ENCODE measurements at regions not wholly inside any gene's neighbourhood (a gene's known extent, or its start where the extent isn't known, plus 50 kb on each side); places are given as distances from the start of the nearest gene placed in this dataset.

DNA sequence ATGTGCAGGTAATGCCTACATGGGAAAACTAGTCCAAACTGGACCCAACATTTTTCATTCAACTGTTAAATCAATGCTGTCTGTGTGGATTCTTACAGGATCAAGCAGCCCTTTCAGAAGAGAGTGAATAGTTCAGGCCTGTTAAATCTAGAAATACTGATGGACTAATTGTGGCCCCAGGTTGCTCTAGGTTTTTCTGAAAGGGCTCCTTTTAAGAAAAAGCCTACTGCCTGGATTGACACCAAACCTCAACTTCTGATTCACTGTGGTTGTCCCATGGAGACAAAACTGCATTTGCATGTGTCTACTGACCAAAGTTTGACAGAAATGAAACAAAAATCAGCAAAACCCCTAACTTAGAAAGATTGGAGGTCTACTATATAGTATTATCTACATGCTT, 437.0 kb downstream of the KLF12 start:
- CTCF ChIA-PET: no interaction called here

DNA sequence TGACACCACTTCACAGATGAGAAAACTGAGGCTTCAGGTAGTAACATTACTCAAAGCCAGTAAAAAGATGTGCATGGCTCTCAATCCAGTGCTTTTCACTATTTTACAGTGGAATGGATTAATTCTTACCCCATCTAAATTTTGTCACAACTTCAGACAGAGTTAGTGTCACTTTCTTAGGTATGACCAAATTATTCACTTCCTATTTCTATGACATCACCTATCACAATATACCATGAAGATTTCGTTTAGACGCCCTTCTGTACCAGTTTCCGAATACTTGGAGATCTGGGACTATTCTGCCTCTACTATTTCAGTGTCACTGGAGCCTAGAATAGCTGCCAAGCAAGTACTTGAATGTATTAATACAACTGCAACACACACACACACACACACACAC, 437.5 kb downstream of the KLF12 start:
- TF ChIP-seq, protein P1, sequence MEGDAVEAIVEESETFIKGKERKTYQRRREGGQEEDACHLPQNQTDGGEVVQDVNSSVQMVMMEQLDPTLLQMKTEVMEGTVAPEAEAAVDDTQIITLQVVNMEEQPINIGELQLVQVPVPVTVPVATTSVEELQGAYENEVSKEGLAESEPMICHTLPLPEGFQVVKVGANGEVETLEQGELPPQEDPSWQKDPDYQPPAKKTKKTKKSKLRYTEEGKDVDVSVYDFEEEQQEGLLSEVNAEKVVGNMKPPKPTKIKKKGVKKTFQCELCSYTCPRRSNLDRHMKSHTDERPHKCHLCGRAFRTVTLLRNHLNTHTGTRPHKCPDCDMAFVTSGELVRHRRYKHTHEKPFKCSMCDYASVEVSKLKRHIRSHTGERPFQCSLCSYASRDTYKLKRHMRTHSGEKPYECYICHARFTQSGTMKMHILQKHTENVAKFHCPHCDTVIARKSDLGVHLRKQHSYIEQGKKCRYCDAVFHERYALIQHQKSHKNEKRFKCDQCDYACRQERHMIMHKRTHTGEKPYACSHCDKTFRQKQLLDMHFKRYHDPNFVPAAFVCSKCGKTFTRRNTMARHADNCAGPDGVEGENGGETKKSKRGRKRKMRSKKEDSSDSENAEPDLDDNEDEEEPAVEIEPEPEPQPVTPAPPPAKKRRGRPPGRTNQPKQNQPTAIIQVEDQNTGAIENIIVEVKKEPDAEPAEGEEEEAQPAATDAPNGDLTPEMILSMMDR (conservative IDR thresholded peaks at IDR 0.05; ENCODE audit: low read depth): no peak
- POLR2A ChIA-PET (ENCODE audit: low non-redundant PET): no interaction called here
- CTCF ChIA-PET: no interaction called here
- no peak overlapping the region for H3K27ac ChIP-seq
- no peak for DNase-seq (ENCODE audit: low spot score)

More for the DNA sequence above, 437.0 kb downstream of the KLF12 start:
- H3K27ac ChIP-seq: no peak overlapping the region
- TF ChIP-seq, protein P1 (conservative IDR thresholded peaks at IDR 0.05; ENCODE audit: low read depth): no peak
- POLR2A ChIA-PET (ENCODE audit: low non-redundant PET): no interaction called here
- DNase-seq (ENCODE audit: low spot score): no peak

DNA sequence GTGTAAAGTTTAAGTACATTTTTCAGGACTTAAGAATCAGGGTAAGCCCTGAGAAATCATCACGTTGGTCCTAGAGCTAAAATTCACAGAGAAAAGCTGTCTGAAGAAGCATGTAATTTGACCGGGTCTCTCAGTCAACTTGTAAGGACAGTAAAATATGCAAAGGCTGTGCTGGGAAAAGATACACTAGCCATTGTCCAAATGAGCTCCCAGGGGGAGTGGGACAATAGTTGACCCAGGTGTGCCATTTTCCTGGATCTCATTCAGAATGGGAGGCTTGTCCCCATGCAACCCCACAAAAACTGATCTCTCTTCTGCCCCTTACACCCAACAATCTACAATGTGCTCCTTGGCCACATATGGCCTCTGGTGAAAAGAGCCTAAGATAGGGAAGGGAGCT, 437.9 kb downstream of the KLF12 start:
- DNase-seq (ENCODE audit: low spot score): no peak
- H3K27ac ChIP-seq: no peak overlapping the region
- POLR2A ChIA-PET (ENCODE audit: low non-redundant PET): no interaction called here
- TF ChIP-seq, protein P1 (conservative IDR thresholded peaks at IDR 0.05; ENCODE audit: low read depth): no peak
- CTCF ChIA-PET: no interaction called here

DNA sequence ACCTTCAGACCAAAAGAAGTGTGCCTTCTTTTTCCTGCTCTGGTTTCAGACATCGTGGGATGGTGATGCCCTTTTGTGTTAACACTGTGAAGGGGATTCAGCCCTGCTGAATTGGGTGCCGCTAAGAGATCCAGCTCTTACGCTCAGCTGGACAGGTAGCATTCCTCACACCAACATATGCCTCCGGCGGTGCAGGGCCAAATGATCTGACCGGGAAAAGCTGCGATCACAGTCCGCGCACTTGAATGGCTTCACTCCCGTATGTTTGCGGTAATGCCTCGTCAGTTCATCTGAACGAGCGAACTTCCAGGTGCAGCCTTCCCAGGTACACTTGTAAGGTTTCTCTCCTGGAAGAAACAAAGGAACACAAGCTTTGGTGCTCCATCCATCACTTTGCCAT, 438.9 kb downstream of the KLF12 start:
- CTCF ChIA-PET: no interaction called here
- POLR2A ChIA-PET (ENCODE audit: low non-redundant PET): no interaction called here
- no peak overlapping the region for H3K27ac ChIP-seq
- DNase-seq (ENCODE audit: low spot score): no peak
- TF ChIP-seq, protein P1 (conservative IDR thresholded peaks at IDR 0.05; ENCODE audit: low read depth): no peak

DNA sequence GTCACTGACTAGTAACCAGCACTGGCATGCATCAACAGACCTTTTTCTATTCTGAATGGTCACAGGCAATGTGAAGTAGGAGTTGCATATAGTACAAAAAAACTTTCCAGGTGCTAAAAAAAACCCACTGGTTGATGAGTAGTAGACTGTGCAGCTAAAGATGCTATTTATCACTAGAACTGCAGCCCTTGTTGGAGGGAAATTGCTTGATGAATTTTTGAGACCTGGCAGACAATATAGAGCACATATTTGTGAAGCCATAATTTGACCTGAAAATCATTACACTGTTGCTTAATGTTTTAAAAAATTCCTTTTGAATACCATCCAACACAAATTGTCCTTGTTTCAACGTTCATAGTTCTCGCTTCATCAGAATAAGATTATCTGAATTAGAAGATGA, 441.0 kb downstream of the KLF12 start:
- POLR2A ChIA-PET (ENCODE audit: low non-redundant PET): no interaction called here
- CTCF ChIA-PET: interaction anchor here (0.5 kb wide), 1 partner anchor 465 kb away, joined by 3 read pairs; no protein-coding TSS in a partner anchor
- TF ChIP-seq, protein P1 (conservative IDR thresholded peaks at IDR 0.05; ENCODE audit: low read depth): no peak
- no peak for DNase-seq (ENCODE audit: low spot score)
- no peak overlapping the region for H3K27ac ChIP-seq

DNA sequence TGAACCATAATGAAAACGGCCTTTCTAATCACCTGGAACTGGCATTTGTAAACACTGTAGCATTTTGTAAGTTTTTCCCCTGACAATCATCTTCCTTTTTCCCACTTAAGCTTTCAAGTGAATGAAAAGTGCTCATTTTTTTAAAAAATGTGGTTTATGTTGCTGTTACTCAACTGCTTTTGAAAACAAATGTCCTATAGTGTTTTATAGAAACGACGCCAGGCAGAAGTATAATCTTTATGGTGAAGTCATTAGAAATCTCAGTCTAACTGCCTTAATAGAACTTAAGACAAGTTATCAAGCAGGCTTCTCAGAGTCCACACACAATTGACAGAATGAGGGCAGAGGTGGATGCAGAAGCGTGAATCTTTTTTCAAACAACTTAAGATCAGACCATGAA, 442.3 kb downstream of the KLF12 start:
- POLR2A ChIA-PET (ENCODE audit: low non-redundant PET): no interaction called here
- TF ChIP-seq, protein P1 (conservative IDR thresholded peaks at IDR 0.05; ENCODE audit: low read depth): no peak

DNA sequence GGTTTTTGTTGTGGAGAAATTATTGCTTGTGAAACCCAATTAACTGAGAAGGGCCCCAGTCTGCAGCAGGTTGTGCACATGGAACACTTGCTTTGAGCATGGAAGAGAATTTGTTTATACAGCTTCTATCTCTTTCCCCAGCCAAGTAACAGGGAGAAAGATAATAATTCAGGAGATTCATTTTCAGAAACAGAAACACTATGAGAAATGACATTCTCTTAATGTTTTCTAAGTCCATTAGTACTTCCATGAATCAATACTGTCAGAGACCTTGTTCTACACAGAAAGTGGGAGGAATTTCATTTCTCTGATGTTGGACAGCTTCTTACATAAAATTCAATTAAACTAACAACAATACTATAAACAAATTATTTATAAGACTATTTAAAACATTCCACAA, 446.3 kb downstream of the KLF12 start:
- no peak overlapping the region for H3K27ac ChIP-seq
- TF ChIP-seq, protein P1 (conservative IDR thresholded peaks at IDR 0.05; ENCODE audit: low read depth): no peak
- POLR2A ChIA-PET (ENCODE audit: low non-redundant PET): no interaction called here
- CTCF ChIA-PET: no interaction called here
- DNase-seq (ENCODE audit: low spot score): no peak

More for the DNA sequence above, 442.3 kb downstream of the KLF12 start:
- CTCF ChIA-PET: interaction anchor here (0.6 kb wide), 1 partner anchor 1709 kb away, joined by 3 read pairs; no protein-coding TSS in a partner anchor
- H3K27ac ChIP-seq: no peak overlapping the region
- no peak for DNase-seq (ENCODE audit: low spot score)

All from RWPE1 (cell line).